Loucy (cell line): ENCODE measurements at regions not wholly inside any gene's neighbourhood (a gene's known extent, or its start where the extent isn't known, plus 50 kb on each side); places are given as distances from the start of the nearest gene placed in this dataset.

ENCODE experiments used
- H2AFZ ChIP-seq: fragments of 200-600 bp; sonication (generic); 2 replicates; pipeline ENCODE4 v1.6.0; 2016; ENCODE audit warnings: antibody characterized with exemption, mild to moderate bottlenecking, low read length, moderate library complexity
- H3F3A ChIP-seq: fragments of 200-600 bp; 2 replicates; pipeline ENCODE4 v1.6.0; 2016; ENCODE audit warnings: antibody characterized with exemption, low read depth, mild to moderate bottlenecking
- H3K27me3 ChIP-seq: fragments of 200-600 bp; sonication (generic); 2 replicates; pipeline ENCODE4 v1.6.1; 2014; ENCODE audit warnings: low read length, mild to moderate bottlenecking; ENCODE audit not compliant: insufficient read depth, poor library complexity, severe bottlenecking
- H3K36me3 ChIP-seq: fragments of 200-600 bp; sonication (generic); 2 replicates; pipeline ENCODE4 v1.6.1; 2016; ENCODE audit warnings: low read length; ENCODE audit not compliant: insufficient read depth
- H3K4me1 ChIP-seq: fragments of 200-600 bp; sonication (generic); 2 replicates; pipeline ENCODE4 v1.5.1; 2014; ENCODE audit warnings: low read length, mild to moderate bottlenecking; ENCODE audit not compliant: insufficient read depth, poor library complexity, severe bottlenecking
- H3K4me2 ChIP-seq: fragments of 200-600 bp; sonication (generic); 2 replicates; pipeline ENCODE4 v1.6.0; 2014; ENCODE audit warnings: antibody characterized with exemption, low read length, low read depth, mild to moderate bottlenecking; ENCODE audit not compliant: poor library complexity, severe bottlenecking
- H3K4me3 ChIP-seq: fragments of 200-600 bp; sonication (generic); 2 replicates; pipeline ENCODE4 v1.5.1; 2014; ENCODE audit warnings: low read length, mild to moderate bottlenecking, mixed read lengths; ENCODE audit not compliant: poor library complexity, severe bottlenecking
- H3K79me2 ChIP-seq: fragments of 200-600 bp; sonication (generic); 2 replicates; pipeline ENCODE4 v1.6.1; 2014; ENCODE audit warnings: low read length; ENCODE audit not compliant: insufficient read depth
- H3K9ac ChIP-seq: fragments of 200-600 bp; sonication (generic); 2 replicates; pipeline ENCODE4 v1.6.0; 2014; ENCODE audit warnings: mild to moderate bottlenecking, low read depth, low read length, moderate library complexity; ENCODE audit not compliant: poor library complexity, severe bottlenecking
- H3K9me2 ChIP-seq: fragments of 200-600 bp; sonication (generic); replicated peaks from 2 replicates; pipeline ENCODE4 v1.6.1; 2016; ENCODE audit warnings: low read depth, low read length, mixed read lengths
- H3K9me3 ChIP-seq: fragments of 200-600 bp; sonication (generic); 2 replicates; pipeline ENCODE4 v1.6.1; 2014; ENCODE audit warnings: mild to moderate bottlenecking, antibody characterized with exemption, low read length, low read depth; ENCODE audit not compliant: insufficient read depth
- H4K20me1 ChIP-seq: fragments of 200-600 bp; sonication (generic); 2 replicates; pipeline ENCODE4 v1.6.0; 2014; ENCODE audit warnings: antibody characterized with exemption, low read length, mild to moderate bottlenecking; ENCODE audit not compliant: insufficient read depth, poor library complexity, severe bottlenecking
- CTCF ChIP-seq: fragments of 200-600 bp; sonication (generic); conservative IDR thresholded peaks from 2 replicates; pipeline ENCODE4 v1.5.1; 2014; ENCODE audit warnings: mild to moderate bottlenecking, antibody characterized with exemption, low read length
- EZH2phosphoT487 ChIP-seq: fragments of 200-600 bp; IDR thresholded peaks from 2 replicates; pipeline ENCODE4 v1.6.1; 2018; ENCODE audit warnings: antibody characterized with exemption, mild to moderate bottlenecking, moderate library complexity, borderline replicate concordance

- Histone ChIP-seq H3K9me2 (no peaks in the 10 kb centered on the region), H3K4me3 (no peak overlapping the region), H3K27me3 (no peaks in the 10 kb centered on the region), H3K9me3 (no peaks in the 10 kb centered on the region), H3K4me2 (peak overlapping the region; percentile 6), H2AFZ (no peak overlapping the region), H3K4me1 (peaks cover 56% of the 10 kb centered on the region), H4K20me1 (no peaks in the 10 kb centered on the region), H3K9ac (no peak overlapping the region), H3K36me3 (no peaks in the 10 kb centered on the region), H3K79me2 (no peaks in the 10 kb centered on the region), H3F3A (peaks cover 2% of the 10 kb centered on the region; the same call in 1 of the 2 replicates)
- TF ChIP-seq CTCF, result no peak
- no peak for TF ChIP-seq EZH2phosphoT487
Observed at GRCh38 chr2:241961454-241961853, 91.9 kb downstream of the RTP5 start.

GRCh38 chr2:241964133-241964532 is 94.6 kb downstream of the RTP5 start:
- Histone ChIP-seq H3F3A (peaks cover 10% of the 10 kb centered on the region; the same call in 1 of the 2 replicates), H3K4me1 (peaks cover 77% of the 10 kb centered on the region), H3K4me2 (no peak overlapping the region), H3K27me3 (no peaks in the 10 kb centered on the region), H3K9me3 (no peaks in the 10 kb centered on the region), H3K9ac (no peak overlapping the region), H3K9me2 (no peaks in the 10 kb centered on the region), H3K4me3 (no peak overlapping the region), H3K79me2 (no peaks in the 10 kb centered on the region), H4K20me1 (no peaks in the 10 kb centered on the region), H2AFZ (no peak overlapping the region), H3K36me3 (no peaks in the 10 kb centered on the region)
- no peak for TF ChIP-seq CTCF
- TF ChIP-seq EZH2phosphoT487, result no peak

GRCh38 chr2:241965931-241966412 is 96.4 kb downstream of the RTP5 start:
- Histone ChIP-seq H3K4me1 (peaks cover 68% of the 10 kb centered on the region), H3K27me3 (no peaks in the 10 kb centered on the region), H3K36me3 (no peaks in the 10 kb centered on the region), H3K79me2 (no peaks in the 10 kb centered on the region), H4K20me1 (no peaks in the 10 kb centered on the region), H2AFZ (no peak overlapping the region), H3F3A (peaks cover 10% of the 10 kb centered on the region; the same call in 1 of the 2 replicates), H3K9me3 (no peaks in the 10 kb centered on the region), H3K4me2 (peak overlapping the region; percentile 81), H3K4me3 (peak overlapping the region; percentile 67), H3K9ac (peak overlapping the region; percentile 75), H3K9me2 (no peaks in the 10 kb centered on the region)
- TF ChIP-seq EZH2phosphoT487 (no peak), CTCF (no peak)
